ENCODE measurements at regions not wholly inside any gene's neighbourhood (a gene's known extent, or its start where the extent isn't known, plus 50 kb on each side); places are given as distances from the start of the nearest gene placed in this dataset.

DNA sequence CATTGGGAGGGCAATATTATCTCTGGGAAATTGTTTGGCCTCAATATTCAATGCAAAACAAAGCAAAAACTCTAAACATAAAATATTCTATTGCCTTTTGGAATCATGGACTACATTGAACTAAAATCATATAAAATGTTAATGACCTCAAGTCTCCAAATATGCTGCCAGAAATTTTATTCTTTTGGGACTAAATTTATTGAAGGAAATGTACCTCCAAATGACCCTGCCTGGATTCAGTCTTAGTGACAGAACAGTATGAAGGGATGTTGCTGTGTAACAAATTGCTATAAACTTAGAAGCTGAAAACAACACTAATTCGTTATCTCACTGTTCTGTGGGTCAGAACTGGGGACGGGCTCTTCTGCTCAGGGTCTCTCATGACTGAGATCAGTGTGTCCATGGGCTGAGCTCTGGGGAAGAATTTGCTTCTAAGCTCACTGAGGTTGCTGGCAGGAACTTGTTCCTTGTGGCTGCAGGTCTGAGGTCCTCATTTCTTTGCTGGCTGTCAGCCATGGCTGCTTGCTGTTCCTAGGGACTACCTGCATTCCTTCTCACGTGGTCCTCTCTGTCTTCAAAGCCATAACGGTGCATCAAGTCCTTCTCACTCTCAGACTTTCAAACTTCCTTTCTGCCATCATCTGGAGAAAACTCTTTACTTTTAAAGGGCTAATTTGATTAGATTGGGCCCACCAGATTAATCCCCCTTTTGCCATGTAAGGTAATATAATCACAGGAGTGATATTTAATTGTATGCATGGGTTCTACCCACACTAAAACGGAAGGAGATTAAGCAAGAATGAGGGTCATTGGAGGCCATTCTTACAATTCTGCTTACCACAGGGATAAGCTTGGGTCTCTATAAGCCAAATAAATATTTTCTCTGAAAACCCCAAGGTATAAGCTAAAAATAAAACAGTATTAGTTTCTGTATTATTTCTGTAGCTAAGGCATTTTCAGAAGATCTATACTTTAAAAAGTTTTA lies 149.0 kb downstream of the ADCYAP1 start (continued):
- TF ChIP-seq, protein P1, sequence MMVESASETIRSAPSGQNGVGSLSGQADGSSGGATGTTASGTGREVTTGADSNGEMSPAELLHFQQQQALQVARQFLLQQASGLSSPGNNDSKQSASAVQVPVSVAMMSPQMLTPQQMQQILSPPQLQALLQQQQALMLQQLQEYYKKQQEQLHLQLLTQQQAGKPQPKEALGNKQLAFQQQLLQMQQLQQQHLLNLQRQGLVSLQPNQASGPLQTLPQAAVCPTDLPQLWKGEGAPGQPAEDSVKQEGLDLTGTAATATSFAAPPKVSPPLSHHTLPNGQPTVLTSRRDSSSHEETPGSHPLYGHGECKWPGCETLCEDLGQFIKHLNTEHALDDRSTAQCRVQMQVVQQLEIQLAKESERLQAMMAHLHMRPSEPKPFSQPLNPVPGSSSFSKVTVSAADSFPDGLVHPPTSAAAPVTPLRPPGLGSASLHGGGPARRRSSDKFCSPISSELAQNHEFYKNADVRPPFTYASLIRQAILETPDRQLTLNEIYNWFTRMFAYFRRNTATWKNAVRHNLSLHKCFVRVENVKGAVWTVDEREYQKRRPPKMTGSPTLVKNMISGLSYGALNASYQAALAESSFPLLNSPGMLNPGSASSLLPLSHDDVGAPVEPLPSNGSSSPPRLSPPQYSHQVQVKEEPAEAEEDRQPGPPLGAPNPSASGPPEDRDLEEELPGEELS (CRISPR knock-in tag; IDR thresholded peaks at IDR 0.05), result no peak
- TF ChIP-seq, protein P2, sequence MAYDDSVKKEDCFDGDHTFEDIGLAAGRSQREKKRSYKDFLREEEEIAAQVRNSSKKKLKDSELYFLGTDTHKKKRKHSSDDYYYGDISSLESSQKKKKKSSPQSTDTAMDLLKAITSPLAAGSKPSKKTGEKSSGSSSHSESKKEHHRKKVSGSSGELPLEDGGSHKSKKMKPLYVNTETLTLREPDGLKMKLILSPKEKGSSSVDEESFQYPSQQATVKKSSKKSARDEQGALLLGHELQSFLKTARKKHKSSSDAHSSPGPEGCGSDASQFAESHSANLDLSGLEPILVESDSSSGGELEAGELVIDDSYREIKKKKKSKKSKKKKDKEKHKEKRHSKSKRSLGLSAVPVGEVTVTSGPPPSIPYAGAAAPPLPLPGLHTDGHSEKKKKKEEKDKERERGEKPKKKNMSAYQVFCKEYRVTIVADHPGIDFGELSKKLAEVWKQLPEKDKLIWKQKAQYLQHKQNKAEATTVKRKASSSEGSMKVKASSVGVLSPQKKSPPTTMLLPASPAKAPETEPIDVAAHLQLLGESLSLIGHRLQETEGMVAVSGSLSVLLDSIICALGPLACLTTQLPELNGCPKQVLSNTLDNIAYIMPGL (CRISPR knock-in tag; IDR thresholded peaks at IDR 0.05), result no peak
- no peak for TF ChIP-seq GRHL2 (CRISPR knock-in tag; IDR thresholded peaks at IDR 0.05; ENCODE audit: insufficient replicate concordance, severe bottlenecking)
- no peak for TF ChIP-seq ZNF219 (CRISPR knock-in tag; IDR thresholded peaks at IDR 0.05; ENCODE audit: borderline replicate concordance)
- TF ChIP-seq MXD4 (CRISPR knock-in tag; IDR thresholded peaks at IDR 0.05; ENCODE audit: borderline replicate concordance), result no peak
- TF ChIP-seq, protein P3, sequence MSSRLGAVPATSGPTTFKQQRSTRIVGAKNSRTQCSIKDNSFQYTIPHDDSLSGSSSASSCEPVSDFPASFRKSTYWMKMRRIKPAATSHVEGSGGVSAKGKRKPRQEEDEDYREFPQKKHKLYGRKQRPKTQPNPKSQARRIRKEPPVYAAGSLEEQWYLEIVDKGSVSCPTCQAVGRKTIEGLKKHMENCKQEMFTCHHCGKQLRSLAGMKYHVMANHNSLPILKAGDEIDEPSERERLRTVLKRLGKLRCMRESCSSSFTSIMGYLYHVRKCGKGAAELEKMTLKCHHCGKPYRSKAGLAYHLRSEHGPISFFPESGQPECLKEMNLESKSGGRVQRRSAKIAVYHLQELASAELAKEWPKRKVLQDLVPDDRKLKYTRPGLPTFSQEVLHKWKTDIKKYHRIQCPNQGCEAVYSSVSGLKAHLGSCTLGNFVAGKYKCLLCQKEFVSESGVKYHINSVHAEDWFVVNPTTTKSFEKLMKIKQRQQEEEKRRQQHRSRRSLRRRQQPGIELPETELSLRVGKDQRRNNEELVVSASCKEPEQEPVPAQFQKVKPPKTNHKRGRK (CRISPR knock-in tag; IDR thresholded peaks at IDR 0.05; ENCODE audit: borderline replicate concordance), result no peak
- TF ChIP-seq, protein P4, sequence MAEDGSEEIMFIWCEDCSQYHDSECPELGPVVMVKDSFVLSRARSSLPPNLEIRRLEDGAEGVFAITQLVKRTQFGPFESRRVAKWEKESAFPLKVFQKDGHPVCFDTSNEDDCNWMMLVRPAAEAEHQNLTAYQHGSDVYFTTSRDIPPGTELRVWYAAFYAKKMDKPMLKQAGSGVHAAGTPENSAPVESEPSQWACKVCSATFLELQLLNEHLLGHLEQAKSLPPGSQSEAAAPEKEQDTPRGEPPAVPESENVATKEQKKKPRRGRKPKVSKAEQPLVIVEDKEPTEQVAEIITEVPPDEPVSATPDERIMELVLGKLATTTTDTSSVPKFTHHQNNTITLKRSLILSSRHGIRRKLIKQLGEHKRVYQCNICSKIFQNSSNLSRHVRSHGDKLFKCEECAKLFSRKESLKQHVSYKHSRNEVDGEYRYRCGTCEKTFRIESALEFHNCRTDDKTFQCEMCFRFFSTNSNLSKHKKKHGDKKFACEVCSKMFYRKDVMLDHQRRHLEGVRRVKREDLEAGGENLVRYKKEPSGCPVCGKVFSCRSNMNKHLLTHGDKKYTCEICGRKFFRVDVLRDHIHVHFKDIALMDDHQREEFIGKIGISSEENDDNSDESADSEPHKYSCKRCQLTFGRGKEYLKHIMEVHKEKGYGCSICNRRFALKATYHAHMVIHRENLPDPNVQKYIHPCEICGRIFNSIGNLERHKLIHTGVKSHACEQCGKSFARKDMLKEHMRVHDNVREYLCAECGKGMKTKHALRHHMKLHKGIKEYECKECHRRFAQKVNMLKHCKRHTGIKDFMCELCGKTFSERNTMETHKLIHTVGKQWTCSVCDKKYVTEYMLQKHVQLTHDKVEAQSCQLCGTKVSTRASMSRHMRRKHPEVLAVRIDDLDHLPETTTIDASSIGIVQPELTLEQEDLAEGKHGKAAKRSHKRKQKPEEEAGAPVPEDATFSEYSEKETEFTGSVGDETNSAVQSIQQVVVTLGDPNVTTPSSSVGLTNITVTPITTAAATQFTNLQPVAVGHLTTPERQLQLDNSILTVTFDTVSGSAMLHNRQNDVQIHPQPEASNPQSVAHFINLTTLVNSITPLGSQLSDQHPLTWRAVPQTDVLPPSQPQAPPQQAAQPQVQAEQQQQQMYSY (CRISPR knock-in tag; IDR thresholded peaks at IDR 0.05), result no peak
- no peak for TF ChIP-seq NR3C1 (CRISPR knock-in tag; conservative IDR thresholded peaks at IDR 0.05; ENCODE audit: low read depth)
- no peak for TF ChIP-seq ESRRA (CRISPR knock-in tag; IDR thresholded peaks at IDR 0.05; ENCODE audit: borderline replicate concordance)

DNA sequence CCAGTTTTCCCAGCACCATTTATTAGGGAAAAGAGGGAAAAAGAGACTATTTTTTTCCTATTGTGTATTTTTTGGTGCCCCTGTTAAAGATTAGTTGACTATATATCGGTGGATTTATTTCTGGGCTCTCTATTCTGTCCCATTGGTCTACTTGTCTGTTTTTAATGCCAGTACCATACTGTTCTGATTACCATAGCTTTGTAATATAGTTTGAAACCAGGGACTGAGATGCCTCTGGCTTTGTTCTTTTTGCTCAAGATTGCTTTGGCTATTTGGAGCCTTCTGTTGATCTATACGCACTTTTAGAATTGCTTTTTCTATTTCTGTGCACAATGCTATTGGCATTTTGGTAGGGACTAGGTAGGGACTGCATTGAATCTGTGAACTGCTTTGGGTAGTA lies 151.7 kb downstream of the ADCYAP1 start:
- no peak for ATAC-seq
- Mint-ChIP-seq H3K27me3 (ENCODE audit: low read depth) (no peaks in the 10 kb centered on the region), H3K27ac (no peak overlapping the region), H3K36me3 (peaks cover 5% of the 10 kb centered on the region), H3K9me3 (peaks cover 27% of the 10 kb centered on the region), H3K4me3 (no peak overlapping the region), H3K4me1 (0 out of 2 replicates have a peak, but pooled peaks cover 4% of the 10 kb centered on the region)
- no peak for DNase-seq (ENCODE audit: low spot score)
- ChIA-PET CTCF (no interaction called here), POLR2A (no interaction called here)
- no peak for TF ChIP-seq ZNF263 (CRISPR knock-in tag; IDR thresholded peaks at IDR 0.05; ENCODE audit: low read depth)
- TF ChIP-seq ZNF232 (CRISPR knock-in tag; IDR thresholded peaks at IDR 0.05), result no peak
- TF ChIP-seq ETV6 (CRISPR knock-in tag; IDR thresholded peaks at IDR 0.05), result no peak
- TF ChIP-seq, protein P5, sequence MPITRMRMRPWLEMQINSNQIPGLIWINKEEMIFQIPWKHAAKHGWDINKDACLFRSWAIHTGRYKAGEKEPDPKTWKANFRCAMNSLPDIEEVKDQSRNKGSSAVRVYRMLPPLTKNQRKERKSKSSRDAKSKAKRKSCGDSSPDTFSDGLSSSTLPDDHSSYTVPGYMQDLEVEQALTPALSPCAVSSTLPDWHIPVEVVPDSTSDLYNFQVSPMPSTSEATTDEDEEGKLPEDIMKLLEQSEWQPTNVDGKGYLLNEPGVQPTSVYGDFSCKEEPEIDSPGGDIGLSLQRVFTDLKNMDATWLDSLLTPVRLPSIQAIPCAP (CRISPR knock-in tag; IDR thresholded peaks at IDR 0.05), result no peak
- no peak for TF ChIP-seq NR3C1 (CRISPR knock-in tag; conservative IDR thresholded peaks at IDR 0.05; ENCODE audit: low read depth)
- TF ChIP-seq FOXP1 (CRISPR knock-in tag; IDR thresholded peaks at IDR 0.05; ENCODE audit: borderline replicate concordance), result no peak
- TF ChIP-seq, protein P6, sequence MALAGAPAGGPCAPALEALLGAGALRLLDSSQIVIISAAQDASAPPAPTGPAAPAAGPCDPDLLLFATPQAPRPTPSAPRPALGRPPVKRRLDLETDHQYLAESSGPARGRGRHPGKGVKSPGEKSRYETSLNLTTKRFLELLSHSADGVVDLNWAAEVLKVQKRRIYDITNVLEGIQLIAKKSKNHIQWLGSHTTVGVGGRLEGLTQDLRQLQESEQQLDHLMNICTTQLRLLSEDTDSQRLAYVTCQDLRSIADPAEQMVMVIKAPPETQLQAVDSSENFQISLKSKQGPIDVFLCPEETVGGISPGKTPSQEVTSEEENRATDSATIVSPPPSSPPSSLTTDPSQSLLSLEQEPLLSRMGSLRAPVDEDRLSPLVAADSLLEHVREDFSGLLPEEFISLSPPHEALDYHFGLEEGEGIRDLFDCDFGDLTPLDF (CRISPR knock-in tag; IDR thresholded peaks at IDR 0.05), result no peak
- TF ChIP-seq, protein P7, sequence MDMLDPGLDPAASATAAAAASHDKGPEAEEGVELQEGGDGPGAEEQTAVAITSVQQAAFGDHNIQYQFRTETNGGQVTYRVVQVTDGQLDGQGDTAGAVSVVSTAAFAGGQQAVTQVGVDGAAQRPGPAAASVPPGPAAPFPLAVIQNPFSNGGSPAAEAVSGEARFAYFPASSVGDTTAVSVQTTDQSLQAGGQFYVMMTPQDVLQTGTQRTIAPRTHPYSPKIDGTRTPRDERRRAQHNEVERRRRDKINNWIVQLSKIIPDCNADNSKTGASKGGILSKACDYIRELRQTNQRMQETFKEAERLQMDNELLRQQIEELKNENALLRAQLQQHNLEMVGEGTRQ (CRISPR knock-in tag; IDR thresholded peaks at IDR 0.05), result no peak
- TF ChIP-seq GABPB1 (CRISPR knock-in tag; IDR thresholded peaks at IDR 0.05), result no peak
- no peak for TF ChIP-seq JAZF1 (CRISPR knock-in tag; IDR thresholded peaks at IDR 0.05)
- TF ChIP-seq, protein P8, sequence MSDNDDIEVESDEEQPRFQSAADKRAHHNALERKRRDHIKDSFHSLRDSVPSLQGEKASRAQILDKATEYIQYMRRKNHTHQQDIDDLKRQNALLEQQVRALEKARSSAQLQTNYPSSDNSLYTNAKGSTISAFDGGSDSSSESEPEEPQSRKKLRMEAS (CRISPR knock-in tag; IDR thresholded peaks at IDR 0.05), result no peak

All from WTC11 (cell line).